PC-9 (cell line): ENCODE measurements at regions not wholly inside any gene's neighbourhood (a gene's known extent, or its start where the extent isn't known, plus 50 kb on each side); places are given as distances from the start of the nearest gene placed in this dataset.

Experiments
- CTCF ChIP-seq: fragments of 200-600 bp; sonication (generic); conservative IDR thresholded peaks from 2 replicates; pipeline ENCODE4 v1.6.1; 2017; ENCODE audit warnings: mixed run types, antibody characterized with exemption, mild to moderate bottlenecking, moderate library complexity
- EZH2 ChIP-seq: fragments of 200-600 bp; sonication (generic); IDR thresholded peaks from 2 replicates; pipeline ENCODE4 v1.8.0; 2017; ENCODE audit warnings: antibody characterized with exemption, low read depth

GRCh38 chr2:13114391-13114790 is 397.7 kb downstream of the TRIB2 start:
- TF ChIP-seq CTCF (no peak), EZH2 (no peak)
